ENCODE measurements at regions not wholly inside any gene's neighbourhood (a gene's known extent, or its start where the extent isn't known, plus 50 kb on each side); places are given as distances from the start of the nearest gene placed in this dataset.
"Not testable (repeated sequence)": the region's sequence is repeated elsewhere in the genome, so short reads cannot be mapped to it uniquely, and the experiment has no call there.

- in situ Hi-C loops (cut with MboI; ENCODE audit: low sequenced_read_pairs), result no loop called here
These were observed 317.3 kb downstream of the DCDC2C start for GRCh38 chr2:4020649-4021048.

GRCh38 chr2:4024605-4025004 lies 321.2 kb downstream of the DCDC2C start:
- in situ Hi-C loops (cut with MboI; ENCODE audit: low sequenced_read_pairs), result no loop called here

GRCh38 chr2:4029081-4029480 lies 325.7 kb downstream of the DCDC2C start:
- in situ Hi-C loops (cut with MboI; ENCODE audit: low sequenced_read_pairs), result no loop called here

- in situ Hi-C loops (cut with MboI; ENCODE audit: low sequenced_read_pairs), result no loop called here
These were observed 336.5 kb downstream of the DCDC2C start for GRCh38 chr2:4039896-4040295.

- in situ Hi-C loops (cut with MboI; ENCODE audit: low sequenced_read_pairs), result no loop called here
These were observed 344.9 kb downstream of the DCDC2C start for GRCh38 chr2:4047961-4048891.

- in situ Hi-C loops (cut with MboI; ENCODE audit: low sequenced_read_pairs), result no loop called here
These were observed 346.1 kb downstream of the DCDC2C start for GRCh38 chr2:4049463-4049862.

GRCh38 chr2:4053769-4054493 lies 350.6 kb downstream of the DCDC2C start:
- in situ Hi-C loops (cut with MboI; ENCODE audit: low sequenced_read_pairs), result no loop called here

- in situ Hi-C loops (cut with MboI; ENCODE audit: low sequenced_read_pairs), result no loop called here
These were observed 362.8 kb downstream of the DCDC2C start for GRCh38 chr2:4066217-4066616.

GRCh38 chr2:4073026-4073569 lies 369.7 kb downstream of the DCDC2C start:
- in situ Hi-C loops (cut with MboI; ENCODE audit: low sequenced_read_pairs), result no loop called here

GRCh38 chr2:4077017-4077416 lies 373.6 kb downstream of the DCDC2C start:
- in situ Hi-C loops (cut with MboI; ENCODE audit: low sequenced_read_pairs), result no loop called here

GRCh38 chr2:4085186-4085585 lies 381.8 kb downstream of the DCDC2C start:
- in situ Hi-C loops (cut with MboI; ENCODE audit: low sequenced_read_pairs), result no loop called here

GRCh38 chr2:4090668-4091630 lies 387.6 kb downstream of the DCDC2C start:
- in situ Hi-C loops (cut with MboI; ENCODE audit: low sequenced_read_pairs), result no loop called here

- in situ Hi-C loops (cut with MboI; ENCODE audit: low sequenced_read_pairs), result no loop called here
These were observed 388.5 kb downstream of the DCDC2C start for GRCh38 chr2:4091869-4092268.

- in situ Hi-C loops (cut with MboI; ENCODE audit: low sequenced_read_pairs), result no loop called here
These were observed 391.4 kb downstream of the DCDC2C start for GRCh38 chr2:4094743-4095142.

GRCh38 chr2:4096978-4097766 lies 393.8 kb downstream of the DCDC2C start:
- in situ Hi-C loops (cut with MboI; ENCODE audit: low sequenced_read_pairs), result no loop called here

GRCh38 chr2:4098137-4098536 lies 394.8 kb downstream of the DCDC2C start:
- in situ Hi-C loops (cut with MboI; ENCODE audit: low sequenced_read_pairs), result no loop called here

- in situ Hi-C loops (cut with MboI; ENCODE audit: low sequenced_read_pairs), result no loop called here
These were observed 398.6 kb downstream of the DCDC2C start for GRCh38 chr2:4101936-4102335.

GRCh38 chr2:4107179-4107578 lies 403.8 kb downstream of the DCDC2C start:
- in situ Hi-C loops (cut with MboI; ENCODE audit: low sequenced_read_pairs), result no loop called here

- in situ Hi-C loops (cut with MboI; ENCODE audit: low sequenced_read_pairs), result no loop called here
These were observed 406.9 kb downstream of the DCDC2C start for GRCh38 chr2:4110273-4110672.

- in situ Hi-C loops (cut with MboI; ENCODE audit: low sequenced_read_pairs), result not testable (repeated sequence)
These were observed 412.1 kb downstream of the DCDC2C start for GRCh38 chr2:4115435-4115834.
